Loucy (cell line): ENCODE measurements at regions not wholly inside any gene's neighbourhood (a gene's known extent, or its start where the extent isn't known, plus 50 kb on each side); places are given as distances from the start of the nearest gene placed in this dataset.

Experiments
- EZH2phosphoT487 ChIP-seq: fragments of 200-600 bp; IDR thresholded peaks from 2 replicates; pipeline ENCODE4 v1.6.1; 2018; ENCODE audit warnings: antibody characterized with exemption, mild to moderate bottlenecking, moderate library complexity, borderline replicate concordance
- TF ChIP-seq, protein P1 (sequence below): fragments of 200-600 bp; sonication (generic); conservative IDR thresholded peaks from 2 replicates; pipeline ENCODE4 v1.5.1; 2014; ENCODE audit warnings: mild to moderate bottlenecking, antibody characterized with exemption, low read length

DNA sequence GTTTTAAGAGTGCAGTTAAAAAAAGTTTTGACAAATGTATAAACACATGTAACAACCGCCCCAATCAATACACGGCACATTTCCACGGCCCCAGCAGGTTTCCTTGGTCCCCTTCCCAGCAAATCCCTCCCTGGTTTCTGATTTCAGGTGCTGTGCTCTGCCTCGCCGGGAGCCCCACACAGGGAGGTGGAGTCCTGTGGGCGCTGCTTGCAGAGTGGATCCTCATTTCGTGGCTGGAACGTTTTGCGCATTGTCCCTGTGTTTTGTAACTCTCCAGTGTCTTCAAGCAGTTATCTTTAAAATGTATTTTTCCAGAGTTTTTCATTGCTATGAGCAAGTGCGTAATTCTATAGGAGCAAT lies 124.8 kb downstream of the GALR1 start:
- TF ChIP-seq, protein P1, sequence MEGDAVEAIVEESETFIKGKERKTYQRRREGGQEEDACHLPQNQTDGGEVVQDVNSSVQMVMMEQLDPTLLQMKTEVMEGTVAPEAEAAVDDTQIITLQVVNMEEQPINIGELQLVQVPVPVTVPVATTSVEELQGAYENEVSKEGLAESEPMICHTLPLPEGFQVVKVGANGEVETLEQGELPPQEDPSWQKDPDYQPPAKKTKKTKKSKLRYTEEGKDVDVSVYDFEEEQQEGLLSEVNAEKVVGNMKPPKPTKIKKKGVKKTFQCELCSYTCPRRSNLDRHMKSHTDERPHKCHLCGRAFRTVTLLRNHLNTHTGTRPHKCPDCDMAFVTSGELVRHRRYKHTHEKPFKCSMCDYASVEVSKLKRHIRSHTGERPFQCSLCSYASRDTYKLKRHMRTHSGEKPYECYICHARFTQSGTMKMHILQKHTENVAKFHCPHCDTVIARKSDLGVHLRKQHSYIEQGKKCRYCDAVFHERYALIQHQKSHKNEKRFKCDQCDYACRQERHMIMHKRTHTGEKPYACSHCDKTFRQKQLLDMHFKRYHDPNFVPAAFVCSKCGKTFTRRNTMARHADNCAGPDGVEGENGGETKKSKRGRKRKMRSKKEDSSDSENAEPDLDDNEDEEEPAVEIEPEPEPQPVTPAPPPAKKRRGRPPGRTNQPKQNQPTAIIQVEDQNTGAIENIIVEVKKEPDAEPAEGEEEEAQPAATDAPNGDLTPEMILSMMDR = no peak
- no peak for TF ChIP-seq EZH2phosphoT487
